HFF-Myc (cell line): ENCODE measurements at regions not wholly inside any gene's neighbourhood (a gene's known extent, or its start where the extent isn't known, plus 50 kb on each side); places are given as distances from the start of the nearest gene placed in this dataset.

Experiments used
- DNase-seq: peaks from one replicate; pipeline ENCODE4 v3.0.0-alpha.2; 2011; ENCODE audit warnings: low read depth; ENCODE audit errors: extremely low read depth
- H3K4me3 ChIP-seq: replicated peaks from 2 replicates; pipeline ENCODE4 v1.5.1; 2011; ENCODE audit warnings: low read depth, mild to moderate bottlenecking, control low read depth, low read length
- TF ChIP-seq, protein P1 (sequence below): IDR thresholded peaks from 2 replicates; pipeline ENCODE4 v1.5.1; 2012; ENCODE audit warnings: mild to moderate bottlenecking, low read depth, low read length, control low read depth; ENCODE audit errors: missing control alignments

DNA sequence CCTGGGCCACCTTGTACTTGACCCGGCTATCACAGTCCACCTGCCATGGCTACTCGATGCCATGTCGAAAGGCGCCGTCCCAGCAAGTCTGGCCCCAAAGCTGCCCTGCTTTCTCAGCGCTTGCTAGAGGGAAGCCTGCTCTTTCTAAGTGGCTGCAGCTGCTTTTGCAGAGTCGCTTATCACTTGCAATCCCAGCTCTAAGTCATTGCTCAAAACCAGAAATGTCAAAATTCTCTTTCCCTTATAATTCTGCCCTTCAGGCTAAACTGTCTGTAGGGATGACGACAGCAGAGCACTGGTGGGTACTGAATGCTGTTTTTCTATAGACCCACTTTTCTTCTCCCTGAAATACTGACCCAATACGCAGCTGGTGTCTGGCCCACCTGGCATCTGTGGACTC is 184.2 kb downstream of the ENGASE start:
- DNase-seq, result no peak
- TF ChIP-seq, protein P1, sequence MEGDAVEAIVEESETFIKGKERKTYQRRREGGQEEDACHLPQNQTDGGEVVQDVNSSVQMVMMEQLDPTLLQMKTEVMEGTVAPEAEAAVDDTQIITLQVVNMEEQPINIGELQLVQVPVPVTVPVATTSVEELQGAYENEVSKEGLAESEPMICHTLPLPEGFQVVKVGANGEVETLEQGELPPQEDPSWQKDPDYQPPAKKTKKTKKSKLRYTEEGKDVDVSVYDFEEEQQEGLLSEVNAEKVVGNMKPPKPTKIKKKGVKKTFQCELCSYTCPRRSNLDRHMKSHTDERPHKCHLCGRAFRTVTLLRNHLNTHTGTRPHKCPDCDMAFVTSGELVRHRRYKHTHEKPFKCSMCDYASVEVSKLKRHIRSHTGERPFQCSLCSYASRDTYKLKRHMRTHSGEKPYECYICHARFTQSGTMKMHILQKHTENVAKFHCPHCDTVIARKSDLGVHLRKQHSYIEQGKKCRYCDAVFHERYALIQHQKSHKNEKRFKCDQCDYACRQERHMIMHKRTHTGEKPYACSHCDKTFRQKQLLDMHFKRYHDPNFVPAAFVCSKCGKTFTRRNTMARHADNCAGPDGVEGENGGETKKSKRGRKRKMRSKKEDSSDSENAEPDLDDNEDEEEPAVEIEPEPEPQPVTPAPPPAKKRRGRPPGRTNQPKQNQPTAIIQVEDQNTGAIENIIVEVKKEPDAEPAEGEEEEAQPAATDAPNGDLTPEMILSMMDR, result no peak
- no peak overlapping the region for H3K4me3 ChIP-seq

DNA sequence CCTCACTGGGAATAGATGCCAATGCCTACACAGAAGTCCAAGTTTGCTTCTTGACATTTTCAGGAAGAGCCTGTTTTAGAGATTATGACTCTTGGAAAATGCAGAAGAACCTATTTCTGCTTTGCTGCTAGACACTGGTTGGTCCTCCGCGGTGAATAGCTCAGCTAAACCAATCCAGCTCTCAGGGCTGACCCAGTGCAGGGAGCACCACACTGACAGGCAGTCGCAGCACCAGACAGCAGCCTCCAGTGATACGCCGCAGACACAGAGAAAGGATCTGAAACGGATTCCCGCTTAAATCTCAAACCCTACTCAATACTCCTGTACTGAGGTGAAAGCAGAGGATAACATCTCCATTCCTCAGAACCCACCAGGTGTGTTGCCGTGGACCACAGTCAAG is 183.4 kb downstream of the ENGASE start:
- TF ChIP-seq, protein P1, result no peak
- H3K4me3 ChIP-seq, result no peak overlapping the region
- DNase-seq, result no peak

DNA sequence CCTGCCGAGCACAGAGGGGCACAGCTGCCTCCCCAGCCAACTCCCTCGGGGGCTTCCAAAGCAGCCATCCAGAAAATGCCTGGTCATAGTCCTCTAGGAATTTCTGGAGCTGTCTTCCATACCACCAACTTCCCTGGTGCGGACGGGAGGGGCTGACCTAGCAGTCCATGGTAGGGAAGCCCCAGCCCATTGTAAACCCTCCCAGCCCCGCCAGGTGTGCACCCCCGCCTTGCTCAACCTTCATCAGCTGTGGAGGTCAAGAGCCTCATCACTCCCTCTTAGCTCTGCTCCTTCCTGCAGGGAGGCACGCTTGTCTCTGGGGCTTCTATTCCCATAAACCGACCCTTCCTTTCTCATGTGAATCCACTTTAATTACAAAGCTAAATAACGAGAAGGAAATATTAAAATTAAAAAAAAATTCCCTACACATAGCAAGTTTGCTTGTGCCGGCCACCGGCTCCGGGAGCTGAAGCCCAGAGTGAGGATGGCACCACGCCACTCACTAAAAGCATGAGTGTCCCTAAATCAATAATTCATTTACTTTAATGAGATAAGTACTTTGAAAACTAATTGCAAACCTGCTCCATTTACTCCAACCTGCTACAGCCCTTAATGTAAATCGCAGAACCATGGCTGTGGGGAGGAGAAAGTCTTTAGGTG is 181.4 kb downstream of the ENGASE start:
- no peak overlapping the region for H3K4me3 ChIP-seq
- no peak for DNase-seq
- TF ChIP-seq, protein P1, result no peak

DNA sequence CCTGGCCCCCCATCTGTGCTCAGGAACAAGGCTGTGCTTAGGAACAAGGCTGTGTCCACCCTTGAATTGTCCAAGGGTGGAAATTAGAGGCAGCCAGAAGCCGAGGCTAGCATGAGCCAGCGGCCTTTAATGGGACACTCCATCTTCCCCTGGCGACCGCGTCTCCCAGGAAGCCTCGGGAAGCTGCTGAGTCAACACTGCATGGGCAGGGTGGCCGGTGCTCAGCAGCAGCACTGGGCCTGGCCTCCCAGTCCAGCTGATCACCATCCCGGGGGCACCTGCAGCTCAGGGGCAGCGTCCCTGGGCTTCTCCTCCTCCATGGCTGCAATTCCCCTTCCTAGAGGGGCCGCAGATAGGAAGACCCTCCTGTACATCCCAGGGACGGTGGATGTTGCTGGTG is 180.8 kb downstream of the ENGASE start:
- no peak overlapping the region for H3K4me3 ChIP-seq
- DNase-seq, result no peak
- TF ChIP-seq, protein P1, result no peak

DNA sequence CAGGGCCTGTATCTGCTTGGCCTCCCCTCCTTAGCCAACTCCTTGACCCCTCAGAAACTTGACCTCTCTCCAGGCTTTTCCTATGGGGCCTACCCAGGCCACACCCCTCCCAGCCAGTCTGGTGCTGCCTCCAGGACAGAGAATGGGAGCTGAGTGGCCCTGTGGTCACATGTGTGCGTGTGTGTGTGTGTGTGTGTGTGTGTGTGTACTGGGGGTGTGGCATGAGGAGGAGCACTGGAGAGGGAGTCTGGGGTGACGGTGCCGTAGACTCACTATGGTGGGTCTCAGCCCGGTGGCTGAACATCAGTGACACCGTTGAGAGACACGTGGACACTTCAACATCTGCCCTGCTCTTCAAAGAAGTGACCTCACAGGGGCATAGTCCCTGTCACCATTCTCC is 180.4 kb downstream of the ENGASE start:
- TF ChIP-seq, protein P1, result no peak
- DNase-seq, result no peak
- no peak overlapping the region for H3K4me3 ChIP-seq

DNA sequence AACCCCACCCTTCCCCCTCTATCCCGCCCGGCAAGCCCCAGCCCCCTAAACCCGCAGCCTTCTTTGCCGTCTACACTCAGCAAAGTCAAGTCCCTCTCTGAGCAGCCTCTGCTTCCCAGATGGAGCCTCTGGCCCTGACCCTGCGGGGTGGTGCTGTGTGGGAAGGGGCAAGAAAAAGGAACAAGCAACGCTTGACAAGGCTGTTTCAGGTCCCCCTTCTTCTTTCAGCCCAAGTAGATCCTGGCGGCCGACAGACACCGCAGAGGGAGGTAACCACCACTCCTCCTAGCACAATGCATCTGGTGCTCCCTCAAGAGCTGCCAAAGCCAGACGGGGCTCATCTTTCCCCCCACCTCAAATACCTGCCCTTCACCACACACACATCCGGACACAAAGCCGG is 178.3 kb downstream of the ENGASE start:
- no peak for DNase-seq

More for the DNA sequence above, 178.3 kb downstream of the ENGASE start:
- TF ChIP-seq, protein P1, result no peak
- H3K4me3 ChIP-seq, result no peak overlapping the region
